Stimulated activated CD8-positive, alpha-beta memory T cell treated with anti-CD3 and anti-CD28 coated beads, Interleukin-2, amount 100 ng/mL, for 1 hour (primary cell): ENCODE measurements at regions not wholly inside any gene's neighbourhood (a gene's known extent, or its start where the extent isn't known, plus 50 kb on each side); places are given as distances from the start of the nearest gene placed in this dataset.

Experiments used
- DNase-seq, 2 donors: peaks; one replicate each; pipeline ENCODE4 v3.0.0-alpha.2; 2020; ENCODE audit warnings: low read depth in 2 of 2

DNA sequence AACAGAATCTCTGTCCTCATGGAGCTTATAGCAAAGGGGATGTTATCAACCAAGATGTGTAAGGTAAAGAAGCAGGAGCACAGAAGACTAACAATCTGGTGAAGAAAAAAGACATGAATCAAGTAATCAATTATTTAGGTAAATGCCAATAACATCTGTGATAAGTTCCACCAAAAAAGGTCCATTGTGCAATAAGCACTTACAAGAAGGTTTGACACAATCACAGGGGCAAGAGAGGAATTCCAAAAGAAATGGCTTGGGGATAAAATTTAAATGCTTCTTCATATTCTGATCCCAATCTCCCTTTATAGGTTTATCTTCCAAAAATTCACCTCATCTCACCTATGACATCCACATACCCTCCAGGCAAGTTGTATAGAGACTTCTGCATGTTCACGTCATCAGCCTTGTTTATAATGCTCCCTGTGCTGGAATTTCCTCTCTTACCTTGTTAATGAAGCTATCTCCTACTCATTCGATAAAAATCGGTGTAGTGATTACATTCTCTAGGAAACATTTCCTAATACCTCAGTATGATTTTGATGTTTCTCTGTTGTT is 53.6 kb upstream of the DPT start:
- DNase-seq: no peak

DNA sequence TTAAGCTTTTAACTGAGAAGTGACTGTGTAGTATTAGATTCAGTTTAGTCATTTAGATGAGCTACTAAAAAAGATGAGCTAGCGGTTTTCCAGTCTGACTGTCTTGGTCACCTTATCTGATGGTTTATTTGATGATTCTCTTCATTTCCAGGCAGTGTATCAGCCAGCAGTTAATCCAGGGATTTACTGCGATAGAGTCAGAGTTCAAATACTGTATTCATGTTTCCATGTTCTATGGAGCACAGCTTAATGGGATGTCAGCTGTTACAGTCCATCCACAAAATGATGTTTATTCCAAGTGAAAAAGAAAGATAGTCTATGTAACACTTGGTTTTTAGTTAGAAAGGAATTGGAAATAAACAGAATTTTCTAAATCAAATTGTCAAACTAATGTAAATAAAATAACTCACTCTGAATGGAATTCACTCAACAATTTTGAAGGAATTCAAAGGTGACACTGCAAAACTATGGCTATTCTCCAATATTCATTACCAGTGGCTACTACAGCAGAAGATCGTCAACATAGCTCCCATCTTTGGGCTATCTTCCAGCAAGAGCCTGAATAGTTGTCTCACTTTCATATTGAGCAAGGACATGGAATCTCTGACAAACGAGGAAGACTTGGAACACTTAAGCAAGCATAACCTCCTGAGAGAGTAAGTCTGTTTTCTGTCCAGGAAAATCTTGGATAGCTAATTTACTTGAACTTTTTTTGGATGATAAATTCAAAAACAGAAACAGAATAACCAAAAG is 54.6 kb upstream of the DPT start:
- no peak for DNase-seq

DNA sequence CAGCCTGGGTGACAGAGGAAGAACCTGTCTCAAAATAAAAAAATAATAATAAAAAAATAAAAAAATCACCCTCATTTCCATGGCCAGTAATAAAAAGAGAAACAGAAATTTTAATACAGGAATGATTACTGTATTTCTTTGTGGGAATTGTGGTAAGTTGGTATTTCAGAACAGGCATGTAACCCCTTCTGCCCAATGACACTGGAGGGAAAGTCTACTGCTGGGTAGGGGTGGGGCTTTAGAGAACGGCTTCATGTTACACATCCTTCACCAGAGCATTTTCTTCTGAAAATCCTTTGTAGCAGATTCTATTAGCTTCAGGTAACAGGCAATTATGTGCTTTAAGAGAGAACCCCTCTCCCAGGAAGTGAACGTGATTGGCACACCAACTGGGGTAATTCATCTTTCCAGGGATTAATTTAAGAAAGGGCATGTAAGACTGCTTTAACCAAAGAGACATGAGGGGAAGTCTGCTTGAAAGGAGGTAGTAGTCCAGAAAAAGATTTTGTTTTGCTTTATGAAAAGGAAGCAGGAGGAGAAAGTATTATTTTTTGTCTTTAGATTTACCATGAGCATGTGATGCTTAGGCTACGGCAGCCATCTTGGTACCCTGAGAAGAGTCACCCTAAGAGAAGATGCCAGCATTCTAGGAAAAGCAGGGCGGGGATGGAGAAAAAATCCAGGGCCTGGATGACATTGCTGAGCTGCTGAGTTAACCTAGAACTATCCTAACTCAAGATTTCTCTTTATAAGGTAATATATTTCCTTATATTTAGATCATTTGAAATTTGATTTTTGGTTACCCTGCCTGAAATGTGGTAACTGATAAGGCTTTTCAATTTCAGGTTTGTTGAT is 57.7 kb upstream of the DPT start:
- DNase-seq: no peak

DNA sequence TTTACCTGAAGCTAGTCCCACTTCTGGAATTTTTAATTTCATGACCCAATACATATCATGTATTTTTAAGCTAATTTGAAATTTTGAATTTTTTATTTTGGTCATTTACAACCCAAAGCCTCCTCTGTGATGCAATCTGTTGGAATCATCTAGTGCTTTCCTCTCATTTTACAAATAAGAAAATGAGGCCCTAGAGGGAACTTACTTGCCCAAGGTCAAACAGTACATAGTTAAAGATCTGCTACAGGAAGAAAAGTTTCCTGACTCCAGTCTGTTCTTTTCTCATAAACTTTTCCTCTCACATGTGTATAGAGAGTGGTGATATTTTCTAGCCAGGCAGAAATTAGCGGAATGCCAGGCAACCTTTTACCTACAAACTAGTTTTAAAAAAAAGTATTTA is 59.3 kb upstream of the DPT start:
- no peak for DNase-seq

- DNase-seq: no peak
Measured at GRCh38 chr1:168789501-168789900, 60.5 kb upstream of the DPT start.

- DNase-seq: no peak
Measured at GRCh38 chr1:168792142-168792541, 63.1 kb upstream of the DPT start.

DNA sequence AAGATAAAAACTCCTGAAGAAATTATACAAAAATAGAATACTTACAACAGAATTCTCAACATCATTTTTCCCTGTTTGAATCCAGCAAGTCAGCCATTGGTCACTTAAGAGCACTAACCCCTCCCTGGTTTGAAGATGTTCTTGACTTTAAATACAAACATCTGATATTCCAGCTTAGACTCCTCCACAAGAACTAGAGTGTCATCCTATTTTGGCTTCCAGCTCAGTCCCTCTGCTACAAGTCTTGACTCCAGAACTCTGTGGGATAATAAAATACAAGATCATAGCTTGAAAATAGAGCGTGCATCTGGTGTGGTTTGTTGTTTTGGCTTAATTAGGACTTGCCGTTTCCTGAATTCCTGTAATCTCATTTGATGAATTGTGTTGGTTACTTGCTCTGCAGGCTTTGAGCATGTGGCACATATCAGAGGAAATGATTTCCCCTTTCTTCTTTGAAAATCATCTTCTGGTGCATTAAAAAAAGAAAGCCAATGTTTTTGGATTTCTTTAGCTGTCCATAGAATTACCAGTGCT is 63.7 kb upstream of the DPT start:
- DNase-seq: no peak

DNA sequence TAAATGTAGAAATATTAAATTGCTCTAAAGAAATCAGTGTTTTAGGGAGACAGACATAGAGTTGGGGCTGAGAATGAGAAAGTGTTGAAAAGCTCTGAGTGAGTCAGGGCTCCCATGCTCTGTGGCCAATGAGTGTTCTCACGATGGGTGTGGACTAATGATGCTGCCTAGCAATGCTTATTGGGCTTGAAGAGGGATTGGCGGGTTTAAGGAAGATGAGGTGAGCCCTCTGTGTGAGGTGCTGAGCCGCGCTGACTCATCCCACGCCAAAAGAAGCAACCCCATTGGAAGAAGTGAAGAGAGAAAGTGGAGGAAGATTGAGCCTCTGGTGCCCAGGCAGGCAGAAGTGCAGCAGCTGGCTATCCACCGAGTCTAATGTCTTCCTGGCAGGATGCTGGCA is 65.1 kb upstream of the DPT start:
- DNase-seq: no peak

- DNase-seq: no peak
Measured at GRCh38 chr1:168795681-168796080, 66.7 kb upstream of the DPT start.

DNA sequence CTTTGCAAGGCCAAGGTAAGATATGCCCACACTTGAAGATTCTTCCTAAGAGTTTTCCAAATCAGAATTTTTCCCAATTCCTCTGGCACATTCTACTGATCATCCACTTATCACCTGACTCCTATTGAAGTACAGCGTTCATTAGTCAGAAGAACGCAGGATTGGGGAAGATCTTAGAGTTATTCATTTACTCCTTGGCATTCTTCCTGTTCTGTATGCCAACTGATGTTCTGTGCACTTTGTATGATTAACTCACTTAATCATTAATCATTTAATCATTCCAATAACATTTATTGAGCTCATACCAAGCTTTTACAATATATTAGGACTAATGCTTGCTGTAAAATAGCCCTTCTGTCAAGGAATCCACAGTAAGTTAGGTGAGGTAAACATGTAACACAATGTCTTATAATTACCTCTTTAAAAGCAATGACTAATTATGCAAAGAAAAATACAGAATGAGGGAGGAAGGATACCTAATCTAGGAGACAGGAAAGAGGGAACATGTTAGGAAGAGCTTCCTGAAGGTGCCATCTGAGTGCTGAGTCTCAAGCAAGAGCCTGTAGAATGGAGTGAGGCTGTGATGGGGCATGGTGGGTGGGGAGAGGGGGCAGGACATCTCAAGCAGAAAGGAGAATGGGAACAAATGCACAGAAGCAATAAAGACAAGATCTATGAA is 71.1 kb upstream of the DPT start:
- no peak for DNase-seq

DNA sequence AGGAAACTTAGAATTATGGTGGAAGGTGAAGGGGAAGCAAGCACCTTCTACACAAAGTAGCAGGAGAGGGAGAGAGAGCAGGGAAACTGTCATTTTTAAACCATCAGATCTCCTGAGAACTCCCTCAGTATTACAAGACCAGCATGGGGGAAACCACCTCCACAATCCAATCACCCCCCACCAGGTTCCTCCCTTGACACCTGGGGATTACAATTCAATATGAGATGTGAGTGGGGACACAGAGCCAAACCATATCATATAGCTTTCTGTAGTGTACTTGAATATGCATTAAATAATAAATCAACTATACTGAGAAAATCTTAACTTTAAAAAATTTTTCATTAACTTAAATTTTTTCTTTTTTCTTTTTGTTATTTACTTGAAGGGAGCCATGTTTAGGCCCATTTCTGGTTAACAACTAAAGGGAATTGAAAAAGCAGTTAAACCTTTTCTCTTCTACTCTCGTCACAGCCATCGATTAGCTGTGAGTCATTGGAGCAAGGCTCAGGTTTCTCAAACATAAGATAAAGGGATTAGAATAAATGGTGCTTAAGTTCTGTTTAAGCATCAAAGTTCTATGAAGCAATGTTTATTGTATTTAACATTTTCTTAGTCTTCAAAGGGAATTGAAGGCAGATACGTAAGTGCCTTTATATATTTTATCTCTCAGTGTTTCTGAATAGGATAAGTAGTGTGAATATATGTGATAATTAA is 72.2 kb upstream of the DPT start:
- DNase-seq: no peak

GRCh38 chr1:168803806-168804510 is 75.0 kb upstream of the DPT start:
- DNase-seq: no peak

DNA sequence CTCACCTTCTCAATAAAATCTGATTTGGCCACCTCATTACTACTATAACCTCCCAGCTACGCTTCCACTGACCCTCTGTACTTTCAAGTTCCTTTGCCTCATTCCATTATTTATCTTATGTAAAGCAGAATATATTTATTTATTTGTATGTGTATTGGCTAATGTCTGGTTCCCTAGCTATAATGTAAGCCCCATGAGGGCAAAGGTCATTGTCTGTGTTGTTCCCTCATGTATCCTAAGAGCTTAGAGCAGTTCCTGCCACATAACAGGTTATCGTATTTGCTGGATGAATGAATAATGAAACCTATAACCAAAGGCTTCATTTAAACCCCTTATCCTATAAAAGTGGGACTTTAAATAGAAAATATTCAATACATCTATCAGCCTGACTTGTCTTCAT is 77.9 kb upstream of the DPT start:
- no peak for DNase-seq

- DNase-seq: no peak
Measured at GRCh38 chr1:168811176-168811575, 82.2 kb upstream of the DPT start.

DNA sequence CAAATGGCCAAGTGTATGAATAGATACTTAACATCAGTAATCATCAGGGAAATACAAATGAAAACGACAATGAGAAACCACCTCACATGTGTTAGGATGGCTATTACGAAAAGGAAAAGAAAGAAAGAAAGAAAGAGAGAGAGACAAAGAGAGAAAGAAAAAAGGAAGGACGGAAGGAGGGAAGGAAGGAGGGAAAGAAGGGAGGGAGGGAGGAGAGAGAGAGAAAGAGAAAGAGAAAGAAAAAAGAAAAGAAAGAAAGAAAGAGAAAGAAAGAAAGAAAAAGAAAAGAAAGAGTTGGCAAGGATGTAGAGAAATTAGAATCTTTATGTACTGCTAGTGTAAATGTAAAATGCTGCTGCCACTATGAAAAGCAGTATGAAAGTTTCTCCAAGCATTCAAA is 90.7 kb upstream of the DPT start:
- no peak for DNase-seq

DNA sequence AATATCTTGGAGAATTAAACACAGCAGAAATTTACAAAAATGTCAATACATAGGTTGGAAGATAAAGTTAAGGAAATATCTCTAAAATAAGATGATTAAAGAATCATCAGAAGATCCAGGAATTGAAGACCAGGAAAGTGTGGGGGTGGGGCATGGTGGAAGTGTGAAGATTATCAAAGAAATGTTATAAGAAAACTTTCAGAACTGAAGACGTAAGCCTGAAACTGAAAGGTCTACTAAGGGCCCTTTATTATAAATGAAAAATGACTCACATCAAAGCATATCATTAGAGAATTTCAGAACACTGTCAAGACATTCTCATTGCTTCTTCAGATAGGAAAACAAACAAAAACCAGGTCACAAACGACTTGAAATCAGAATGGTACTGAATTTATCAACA is 92.4 kb upstream of the DPT start:
- DNase-seq: no peak

GRCh38 chr1:168822911-168823310 is 93.9 kb upstream of the DPT start:
- no peak for DNase-seq

- DNase-seq: no peak
Measured at GRCh38 chr1:168823988-168824387, 95.0 kb upstream of the DPT start.

- DNase-seq: no peak
Measured at GRCh38 chr1:168824418-168825065, 95.5 kb upstream of the DPT start.

- DNase-seq: no peak
Measured at GRCh38 chr1:168825129-168825528, 96.1 kb upstream of the DPT start.
